K562 (cell line): ENCODE measurements at regions not wholly inside any gene's neighbourhood (a gene's known extent, or its start where the extent isn't known, plus 50 kb on each side); places are given as distances from the start of the nearest gene placed in this dataset.

Source experiments
- ATAC-seq: fragments of 200-7000 bp; cut with Tn5 transposase; 3 replicates; pipeline ENCODE4 v1.9.1; 2020; ENCODE audit warnings: moderate library complexity
- BruUV-seq: library from RNA; stranded (reverse); fragments of 400-500 nt; replicated peaks from 2 replicates; lab custom pipeline; 2021; lab: Mats Ljungman, UMichigan
- CTCF ChIA-PET: fragments of 300-600 bp; formaldehyde crosslinking; extraction: SDS; loops from one replicate; lab custom pipeline; 2021; ENCODE audit warnings: low intra/inter-chr PET ratio; lab: Yijun Ruan, JAX
- POLR2A ChIA-PET: fragments of 300-600, 350-650 bp; sonication (Branson Sonifier 250); formaldehyde crosslinking; extraction: SDS; loops from one replicate; lab custom pipeline; 2021; ENCODE audit warnings: antibody characterized with exemption, inconsistent platforms; lab: Yijun Ruan, JAX
- DNase-seq, 4 experiments: peaks; one replicate each; pipeline versions ENCODE4 v3.0.0 to v3.0.0-alpha.2; 2011 to 2018; ENCODE audit warnings: low spot score in 3 of 4, mixed read lengths in 3 of 4; ENCODE audit errors: extremely low read depth in 1 of 4
- FAIRE-seq: peaks from 2 replicates; lab custom pipeline; 2011; peaks lifted over from hg19 to GRCh38; lab: Jason Lieb, UNC
- H2AFZ ChIP-seq: 2 replicates; pipeline ENCODE4 v1.6.0; 2011; ENCODE audit warnings: low read depth, low read length, control low read depth, inconsistent platforms
- H3K27ac ChIP-seq: fragments of 200-600 bp; 3 replicates; pipeline ENCODE4 v1.8.0; 2011; ENCODE audit warnings: low read depth, mild to moderate bottlenecking, control low read depth, inconsistent platforms, low read length, moderate library complexity, mixed read lengths; ENCODE audit errors: extremely low read depth
- H3K27me3 ChIP-seq, 2 experiments: fragments of 300-600 bp in 1 of 2; 2 replicates in 1 of 2; 3 replicates in 1 of 2; pipeline versions ENCODE4 v1.6.0 to v1.8.0; 2011; ENCODE audit warnings: inconsistent platforms in 2 of 2, low read length in 2 of 2, mild to moderate bottlenecking in 1 of 2, mixed read lengths in 1 of 2, moderate library complexity in 1 of 2; ENCODE audit not compliant: control insufficient read depth in 2 of 2, insufficient read depth in 2 of 2
- H3K36me3 ChIP-seq: fragments of 300-600 bp; 3 replicates; pipeline ENCODE4 v1.8.0; 2011; ENCODE audit warnings: mild to moderate bottlenecking, low read length, inconsistent platforms; ENCODE audit not compliant: control insufficient read depth, insufficient read depth
- H3K4me1 ChIP-seq, 2 experiments: fragments of 200-600 bp in 1 of 2; replicated peaks in 1 of 2; 2 replicates in 1 of 2; 3 replicates in 1 of 2; pipeline versions ENCODE4 v1.5.1 to v1.8.0; 2011; ENCODE audit warnings: inconsistent platforms in 2 of 2, low read length in 2 of 2, mild to moderate bottlenecking in 1 of 2, mixed read lengths in 1 of 2, moderate library complexity in 1 of 2; ENCODE audit not compliant: control insufficient read depth in 2 of 2, insufficient read depth in 2 of 2
- H3K4me2 ChIP-seq: 2 replicates; pipeline ENCODE4 v1.6.1; 2011; ENCODE audit warnings: low read length, control low read depth, inconsistent platforms, mixed read lengths; ENCODE audit not compliant: insufficient read depth
- H3K4me3 ChIP-seq: fragments of 200-600 bp; sonication (generic), shearing (Covaris generic); 2 replicates; pipeline ENCODE4 v1.5.1; 2016; ENCODE audit warnings: control low read depth, inconsistent platforms
- H3K79me2 ChIP-seq: fragments of 200-600 bp; 3 replicates; pipeline ENCODE4 v1.8.0; 2011; ENCODE audit warnings: low read length, inconsistent platforms; ENCODE audit not compliant: control insufficient read depth, insufficient read depth
- H3K9ac ChIP-seq, 2 experiments: 2 replicates each; pipeline versions ENCODE4 v1.6.0 to v1.6.1; 2011; ENCODE audit warnings: low read depth in 2 of 2, low read length in 2 of 2, control low read depth in 1 of 2, inconsistent platforms in 1 of 2, mild to moderate bottlenecking in 1 of 2, mixed read lengths in 1 of 2; ENCODE audit not compliant: insufficient read depth in 1 of 2
- H3K9me1 ChIP-seq: one replicate; pipeline ENCODE4 v1.6.0; 2011; ENCODE audit warnings: inconsistent platforms, mild to moderate bottlenecking, low read length, moderate library complexity; ENCODE audit not compliant: control insufficient read depth, insufficient read depth
- H3K9me3 ChIP-seq: replicated peaks from 2 replicates; pipeline ENCODE4 v1.5.1; 2011; ENCODE audit warnings: low read depth, low read length, inconsistent platforms; ENCODE audit not compliant: control insufficient read depth, insufficient read depth
- H4K20me1 ChIP-seq: replicated peaks from 2 replicates; pipeline ENCODE4 v1.6.1; 2011; ENCODE audit warnings: low read length, inconsistent platforms, mixed read lengths; ENCODE audit not compliant: control insufficient read depth, insufficient read depth
- CBX5 ChIP-seq: IDR thresholded peaks from 2 replicates; pipeline ENCODE4 v1.6.1; 2014; ENCODE audit warnings: low read depth, borderline replicate concordance
- ELF1 ChIP-seq: fragments of 200-800 bp; sonication (Bioruptor generic); IDR thresholded peaks from 2 replicates; pipeline ENCODE4 v1.6.1; 2016; ENCODE audit warnings: missing genetic modification characterization, missing compliant biosample characterization
- FOXJ2 ChIP-seq: fragments of 200-800 bp; sonication (Bioruptor generic); IDR thresholded peaks from 2 replicates; pipeline ENCODE4 v1.6.1; 2016; ENCODE audit warnings: missing genetic modification characterization, missing compliant biosample characterization
- JUND ChIP-seq, 2 experiments: IDR thresholded peaks; 2 replicates in 1 of 2; 3 replicates in 1 of 2; pipeline ENCODE4 v1.6.1; 2011; ENCODE audit warnings: borderline replicate concordance in 2 of 2, low read depth in 2 of 2, low read length in 2 of 2, improper control_type of control experiment in 1 of 2, missing biosample characterization in 1 of 2, missing genetic modification characterization in 1 of 2, missing genetic modification reagents in 1 of 2
- KHSRP ChIP-seq: fragments of 450-650 bp; IDR thresholded peaks from 2 replicates; pipeline ENCODE4 v1.6.1; 2017
- L3MBTL2 ChIP-seq: fragments of 450-650 bp; IDR thresholded peaks from 2 replicates; pipeline ENCODE4 v1.6.1; 2016; ENCODE audit warnings: mild to moderate bottlenecking, moderate library complexity
- NEUROD1 ChIP-seq: fragments of 150-350 bp; IDR thresholded peaks from 2 replicates; pipeline ENCODE4 v1.6.1; 2014; ENCODE audit warnings: borderline replicate concordance, low read length, low read depth; ENCODE audit not compliant: partially characterized antibody
- PHF20 ChIP-seq: fragments of 450-650 bp; IDR thresholded peaks from 2 replicates; pipeline ENCODE4 v1.6.1; 2018; ENCODE audit not compliant: partially characterized antibody
- PTRF ChIP-seq: fragments of 450-650 bp; IDR thresholded peaks from 2 replicates; pipeline ENCODE4 v1.6.1; 2016; ENCODE audit warnings: mild to moderate bottlenecking, missing genetic modification characterization, missing compliant biosample characterization
- RFX7 ChIP-seq: fragments of 250-450 bp; sonication (Bioruptor Pico); IDR thresholded peaks from 2 replicates; pipeline ENCODE4 v1.5.1; 2021; ENCODE audit warnings: mild to moderate bottlenecking
- THAP12 ChIP-seq: fragments of 250-450 bp; sonication (Bioruptor Pico); IDR thresholded peaks from 2 replicates; pipeline ENCODE4 v1.9.0; 2021; ENCODE audit warnings: mild to moderate bottlenecking, inconsistent platforms
- ZBTB17 ChIP-seq: fragments of 450-650 bp; formaldehyde crosslinking; IDR thresholded peaks from 2 replicates; pipeline ENCODE4 v1.4.0; 2020; ENCODE audit warnings: mild to moderate bottlenecking
- ZNF507 ChIP-seq: conservative IDR thresholded peaks from 2 replicates; pipeline ENCODE4 v1.6.1; 2017; ENCODE audit warnings: missing genetic modification characterization, missing compliant biosample characterization
- ZNF696 ChIP-seq: fragments of 250-450 bp; sonication (Bioruptor Pico); conservative IDR thresholded peaks from 2 replicates; pipeline ENCODE4 v1.4.0; 2020; ENCODE audit warnings: mild to moderate bottlenecking, moderate library complexity
- ZNF830 ChIP-seq: fragments of 250-450 bp; sonication (Bioruptor Pico); IDR thresholded peaks from 2 replicates; pipeline ENCODE4 v1.5.0; 2021; ENCODE audit warnings: mild to moderate bottlenecking
- WGBS: fragments of 100-300 bp; shearing (Covaris generic); methylation state at CpG from one replicate; pipeline ENCODE4 v1.1.6; 2016; ENCODE audit warnings: low coverage, mixed read lengths; ENCODE audit not compliant: insufficient coverage; ENCODE audit errors: missing lambda C conversion rate; 5-methylcytosine and 5-hydroxymethylcytosine counted together
- in situ Hi-C: fragments of 300-500 bp; cut with MboI; formaldehyde crosslinking; loops from 4 replicates; pipeline ENCODE4 v1.15.0; 2018; ENCODE audit warnings: inconsistent platforms, mixed read lengths
- intact Hi-C: fragments of 100-400 bp; cut with micrococcal nuclease; formaldehyde crosslinking; loops from 2 replicates; pipeline ENCODE4 v1.14.2; 2022
- TF ChIP-seq, protein P1 (sequence below), 2 experiments: IDR thresholded peaks; 2 replicates each; pipeline ENCODE4 v1.6.1; 2011; ENCODE audit warnings: borderline replicate concordance in 1 of 2, control low read depth in 1 of 2, low read depth in 1 of 2, low read length in 1 of 2, mild to moderate bottlenecking in 1 of 2, mixed read lengths in 1 of 2, moderate library complexity in 1 of 2; ENCODE audit not compliant: insufficient read depth in 1 of 2, insufficient read length in 1 of 2, poor library complexity in 1 of 2, severe bottlenecking in 1 of 2; ENCODE audit errors: extremely low read depth in 1 of 2
- TF ChIP-seq, protein P2 (sequence below): fragments of 250-450 bp; sonication (Bioruptor Pico); IDR thresholded peaks from 2 replicates; pipeline ENCODE4 v1.8.0; 2021; ENCODE audit warnings: mild to moderate bottlenecking, moderate library complexity

GRCh38 chr11:57901756-57902155 lies 121.9 kb upstream of the OR9Q1 start:
- Histone ChIP-seq H3K4me2 (peak overlapping the region; percentile 59), H3K27me3 (no peaks in the 10 kb centered on the region), H2AFZ (peak overlapping the region; percentile 22; the same call in 1 of the 2 replicates), H3K27ac (peak overlapping the region; percentile 43; the same call in 1 of the 3 replicates), H3K9ac (no peak overlapping the region; a peak in 1 of 4 replicates), H3K9me1 (no peaks in the 10 kb centered on the region), H4K20me1 (no peaks in the 10 kb centered on the region), H3K4me1 (peaks cover 27 to 54% of the 10 kb centered on the region in 2 experiments), H3K4me3 (no peak overlapping the region), H3K79me2 (no peaks in the 10 kb centered on the region), H3K9me3 (no peaks in the 10 kb centered on the region), H3K36me3 (no peaks in the 10 kb centered on the region)
- no peak for TF ChIP-seq PTRF (tag)
- no peak for TF ChIP-seq NEUROD1
- TF ChIP-seq RFX7 (CRISPR knock-in tag), result no peak
- TF ChIP-seq ZNF507 (tag), result no peak
- no peak for TF ChIP-seq THAP12 (CRISPR knock-in tag)
- TF ChIP-seq, protein P1, sequence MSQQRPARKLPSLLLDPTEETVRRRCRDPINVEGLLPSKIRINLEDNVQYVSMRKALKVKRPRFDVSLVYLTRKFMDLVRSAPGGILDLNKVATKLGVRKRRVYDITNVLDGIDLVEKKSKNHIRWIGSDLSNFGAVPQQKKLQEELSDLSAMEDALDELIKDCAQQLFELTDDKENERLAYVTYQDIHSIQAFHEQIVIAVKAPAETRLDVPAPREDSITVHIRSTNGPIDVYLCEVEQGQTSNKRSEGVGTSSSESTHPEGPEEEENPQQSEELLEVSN (IDR thresholded peaks at IDR 0.05; ENCODE audit: borderline replicate concordance in 1 of 2, extremely low read depth in 1 of 2, insufficient read depth in 1 of 2, insufficient read length in 1 of 2, low read depth in 1 of 2, low read length in 1 of 2, poor library complexity in 1 of 2, severe bottlenecking in 1 of 2), result peak in 1 of 2 experiments; percentile 72
- peak; percentile 6; the same call in 1 of the 2 replicates for TF ChIP-seq L3MBTL2
- no peak for TF ChIP-seq FOXJ2 (tag)
- TF ChIP-seq JUND (IDR thresholded peaks at IDR 0.05; ENCODE audit: borderline replicate concordance, low read depth, low read length), result no peak
- TF ChIP-seq JUND (tag; IDR thresholded peaks at IDR 0.05; ENCODE audit: borderline replicate concordance, low read depth, low read length), result 0 out of 3 replicates have a peak, but pooled peaks have one; percentile 7
- no peak for TF ChIP-seq CBX5
- TF ChIP-seq PHF20, result no peak
- TF ChIP-seq ZNF830 (CRISPR knock-in tag), result no peak
- TF ChIP-seq ELF1 (tag), result no peak
- no peak for TF ChIP-seq KHSRP
- TF ChIP-seq ZBTB17 (CRISPR knock-in tag), result no peak
- no peak for TF ChIP-seq ZNF696 (CRISPR knock-in tag)
- TF ChIP-seq, protein P2, sequence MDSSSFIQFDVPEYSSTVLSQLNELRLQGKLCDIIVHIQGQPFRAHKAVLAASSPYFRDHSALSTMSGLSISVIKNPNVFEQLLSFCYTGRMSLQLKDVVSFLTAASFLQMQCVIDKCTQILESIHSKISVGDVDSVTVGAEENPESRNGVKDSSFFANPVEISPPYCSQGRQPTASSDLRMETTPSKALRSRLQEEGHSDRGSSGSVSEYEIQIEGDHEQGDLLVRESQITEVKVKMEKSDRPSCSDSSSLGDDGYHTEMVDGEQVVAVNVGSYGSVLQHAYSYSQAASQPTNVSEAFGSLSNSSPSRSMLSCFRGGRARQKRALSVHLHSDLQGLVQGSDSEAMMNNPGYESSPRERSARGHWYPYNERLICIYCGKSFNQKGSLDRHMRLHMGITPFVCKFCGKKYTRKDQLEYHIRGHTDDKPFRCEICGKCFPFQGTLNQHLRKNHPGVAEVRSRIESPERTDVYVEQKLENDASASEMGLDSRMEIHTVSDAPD, result no peak
- ATAC-seq, result peak; percentile 44
- in situ Hi-C loops (no loop called here), intact Hi-C loops (no loop called here)
- BruUV-seq, result no TSS peak
- FAIRE-seq, result no peak
- POLR2A ChIA-PET, result interaction anchor here (0.6 kb wide), 2 partner anchors 33 to 902 kb away, joined by 3 read pairs; no protein-coding TSS in a partner anchor
- CTCF ChIA-PET, result no interaction called here
- DNase-seq, result peak; percentile 28 to 48 (median 36)
- 4% methylated on average over 4 of the region's 5 CpGs for WGBS
